Common myeloid progenitor, CD34-positive (primary cell): ENCODE measurements at regions not wholly inside any gene's neighbourhood (a gene's known extent, or its start where the extent isn't known, plus 50 kb on each side); places are given as distances from the start of the nearest gene placed in this dataset.

Source experiments
- CTCF ChIA-PET: fragments of 350-600 bp; sonication (Branson Sonifier 250); formaldehyde crosslinking; loops from one replicate; lab custom pipeline; 2021; ENCODE audit warnings: antibody characterized with exemption; lab: Charles Lee
- POLR2A ChIA-PET: fragments of 350-600 bp; sonication (Branson Sonifier 250); formaldehyde crosslinking; loops from one replicate; lab custom pipeline; 2021; ENCODE audit warnings: antibody characterized with exemption; lab: Charles Lee
- DNase-seq, 3 donors: peaks; one replicate each; pipeline versions ENCODE4 v3.0.0 to v3.0.0-alpha.2; 2013
- H3K27ac ChIP-seq, 2 experiments: 1 replicate in 1 of 2; 2 replicates in 1 of 2; pipeline ENCODE4 v1.7.0; 2013; ENCODE audit warnings: inconsistent platforms in 2 of 2, low read length in 2 of 2, mild to moderate bottlenecking in 2 of 2, low read depth in 1 of 2, moderate library complexity in 1 of 2; ENCODE audit not compliant: severe bottlenecking in 2 of 2, insufficient read depth in 1 of 2, poor library complexity in 1 of 2
- H3K27me3 ChIP-seq, 5 experiments: replicated peaks in 2 of 5; 1 replicate in 3 of 5; 2 replicates in 2 of 5; pipeline versions ENCODE4 v1.6.1 to v1.7.0; 2013; ENCODE audit warnings: low read length in 4 of 5, mild to moderate bottlenecking in 2 of 5, moderate library complexity in 2 of 5, inconsistent platforms in 1 of 5; ENCODE audit not compliant: insufficient read depth in 5 of 5, control insufficient read depth in 4 of 5
- H3K36me3 ChIP-seq, 4 experiments: 1 replicate in 2 of 4; 2 replicates in 2 of 4; pipeline versions ENCODE4 v1.6.1 to v1.7.0; 2013; ENCODE audit warnings: low read length in 3 of 4, control low read depth in 1 of 4, mild to moderate bottlenecking in 1 of 4; ENCODE audit not compliant: control insufficient read depth in 4 of 4, insufficient read depth in 4 of 4
- H3K4me1 ChIP-seq, 4 experiments: 1 replicate in 3 of 4; 2 replicates in 1 of 4; pipeline versions ENCODE4 v1.6.1 to v1.7.1; 2013; ENCODE audit warnings: low read length in 3 of 4, mild to moderate bottlenecking in 3 of 4, control low read depth in 1 of 4, inconsistent platforms in 1 of 4, moderate library complexity in 1 of 4; ENCODE audit not compliant: control insufficient read depth in 4 of 4, insufficient read depth in 4 of 4; ENCODE audit errors: control extremely low read depth in 1 of 4
- H3K4me3 ChIP-seq, 7 experiments: 1 replicate in 4 of 7; 2 replicates in 3 of 7; pipeline versions ENCODE4 v1.5.1 to v1.7.0; 2013; ENCODE audit warnings: mild to moderate bottlenecking in 7 of 7, low read length in 6 of 7, moderate library complexity in 6 of 7, inconsistent platforms in 2 of 7, low read depth in 2 of 7, control low read depth in 1 of 7; ENCODE audit not compliant: insufficient read depth in 4 of 7, control insufficient read depth in 1 of 7; ENCODE audit errors: extremely low read depth in 1 of 7
- H3K9me3 ChIP-seq, 5 experiments: 1 replicate in 4 of 5; 2 replicates in 1 of 5; pipeline versions ENCODE4 v1.6.1 to v1.7.1; 2013; ENCODE audit warnings: low read length in 4 of 5, mild to moderate bottlenecking in 2 of 5, inconsistent platforms in 1 of 5, low read depth in 1 of 5, moderate library complexity in 1 of 5; ENCODE audit not compliant: control insufficient read depth in 4 of 5, insufficient read depth in 2 of 5; ENCODE audit errors: control extremely low read depth in 1 of 5
- WGBS: methylation state at CpG from one replicate; pipeline ENCODE4 v1.1.5; 2013; ENCODE audit not compliant: insufficient coverage; 5-methylcytosine and 5-hydroxymethylcytosine counted together

- WGBS: 20% methylated on average over 1 of the region's 3 CpGs
- Histone ChIP-seq H3K4me3 (no peak overlapping the region), H3K9me3 (peaks cover 0 to 3% (median 0%) of the 10 kb centered on the region in 5 experiments), H3K4me1 (no peaks in the 10 kb centered on the region), H3K27me3 (peaks cover 0 to 5% (median 0%) of the 10 kb centered on the region in 5 experiments), H3K36me3 (no peaks in the 10 kb centered on the region), H3K27ac (no peak overlapping the region)
- ChIA-PET POLR2A (no interaction called here), CTCF (no interaction called here)
- no peak for DNase-seq
Measured at GRCh38 chrX:769796-770195, 139.2 kb downstream of the SHOX start.

GRCh38 chrX:768596-768995, 138.0 kb downstream of the SHOX start:
- Histone ChIP-seq H3K36me3 (no peaks in the 10 kb centered on the region), H3K27me3 (peaks cover 0 to 5% (median 0%) of the 10 kb centered on the region in 5 experiments), H3K4me3 (no peak overlapping the region), H3K4me1 (no peaks in the 10 kb centered on the region), H3K27ac (no peak overlapping the region), H3K9me3 (peaks cover 0 to 3% (median 0%) of the 10 kb centered on the region in 5 experiments)
- CTCF ChIA-PET: no interaction called here
- 96% methylated on average over 4 of the region's 7 CpGs for WGBS
- DNase-seq: no peak
- POLR2A ChIA-PET: no interaction called here

DNA sequence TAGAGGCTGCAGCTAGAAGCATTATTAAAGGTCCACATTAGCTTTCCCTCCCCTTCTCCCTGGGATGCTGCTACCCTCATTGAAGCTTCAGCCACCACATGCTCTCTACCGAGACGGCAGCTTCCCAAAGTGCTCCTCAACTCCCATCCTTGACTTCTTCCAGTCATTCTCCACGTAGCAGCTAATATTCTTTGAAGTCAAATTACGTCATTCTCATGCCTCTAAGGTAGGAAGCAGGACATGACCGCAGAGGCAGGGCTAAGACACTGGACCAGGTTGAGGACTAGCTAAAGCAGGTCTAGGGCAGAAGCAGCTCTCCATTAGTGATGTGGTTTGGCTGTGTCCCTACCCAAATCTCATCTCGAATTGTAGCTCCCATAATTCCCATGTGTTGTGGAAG, 128.3 kb downstream of the SHOX start:
- POLR2A ChIA-PET: no interaction called here
- H3K4me3 ChIP-seq: no peak overlapping the region
- H3K9me3 ChIP-seq: peaks cover 0 to 3% (median 0%) of the 10 kb centered on the region in 5 experiments
- DNase-seq: no peak
- no peak overlapping the region for H3K27ac ChIP-seq
- CTCF ChIA-PET: no interaction called here
- H3K4me1 ChIP-seq: no peaks in the 10 kb centered on the region
- WGBS: 84% methylated on average over 5 of the region's 6 CpGs
- no peaks in the 10 kb centered on the region for H3K36me3 ChIP-seq
- H3K27me3 ChIP-seq: peaks cover 0 to 14% (median 7%) of the 10 kb centered on the region in 5 experiments

DNA sequence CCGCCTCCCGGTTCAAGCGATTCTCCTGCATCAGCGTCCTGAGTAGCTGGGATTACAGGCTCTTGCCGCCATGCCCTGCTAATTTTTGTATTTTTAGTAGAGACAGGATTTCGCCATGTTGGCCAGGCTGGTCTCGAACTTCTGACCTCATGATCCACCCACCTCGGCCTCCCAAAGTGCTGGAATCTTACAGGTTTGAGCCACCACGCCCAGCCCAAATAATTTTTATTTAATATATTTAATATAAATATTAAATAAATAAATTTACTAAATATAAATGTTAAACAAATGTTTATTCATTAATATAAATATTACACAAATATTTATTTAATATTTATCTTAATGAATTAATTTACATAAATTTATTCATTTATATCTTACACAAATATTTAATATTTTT, 120.2 kb downstream of the SHOX start:
- Histone ChIP-seq H3K9me3 (peaks cover 0 to 2% (median 0%) of the 10 kb centered on the region in 5 experiments), H3K4me3 (no peak overlapping the region), H3K4me1 (no peaks in the 10 kb centered on the region), H3K27me3 (peaks cover 0 to 1% (median 0%) of the 10 kb centered on the region in 5 experiments), H3K36me3 (no peaks in the 10 kb centered on the region), H3K27ac (no peak overlapping the region)
- ChIA-PET POLR2A (no interaction called here), CTCF (no interaction called here)
- DNase-seq: no peak
- WGBS: no CpG with 5 or more reads among the region's 9 CpGs

GRCh38 chrX:750263-750662, 119.7 kb downstream of the SHOX start:
- Histone ChIP-seq H3K36me3 (no peaks in the 10 kb centered on the region), H3K9me3 (peaks cover 0 to 2% (median 0%) of the 10 kb centered on the region in 5 experiments), H3K27me3 (peaks cover 0 to 2% (median 0%) of the 10 kb centered on the region in 5 experiments), H3K27ac (no peak overlapping the region), H3K4me1 (no peaks in the 10 kb centered on the region), H3K4me3 (no peak overlapping the region)
- ChIA-PET CTCF (no interaction called here), POLR2A (no interaction called here)
- WGBS: 97% methylated on average over 4 of the region's 5 CpGs
- DNase-seq: peak in 1 of 3 donors; percentile 2

GRCh38 chrX:747176-747575, 116.6 kb downstream of the SHOX start:
- WGBS: 83% methylated on average over 2 of the region's 2 CpGs
- ChIA-PET CTCF (no interaction called here), POLR2A (no interaction called here)
- Histone ChIP-seq H3K4me1 (no peaks in the 10 kb centered on the region), H3K27me3 (peaks cover 0 to 2% (median 0%) of the 10 kb centered on the region in 5 experiments), H3K4me3 (no peak overlapping the region), H3K36me3 (no peaks in the 10 kb centered on the region), H3K9me3 (peaks cover 0 to 2% (median 0%) of the 10 kb centered on the region in 5 experiments), H3K27ac (no peak overlapping the region)
- DNase-seq: no peak

DNA sequence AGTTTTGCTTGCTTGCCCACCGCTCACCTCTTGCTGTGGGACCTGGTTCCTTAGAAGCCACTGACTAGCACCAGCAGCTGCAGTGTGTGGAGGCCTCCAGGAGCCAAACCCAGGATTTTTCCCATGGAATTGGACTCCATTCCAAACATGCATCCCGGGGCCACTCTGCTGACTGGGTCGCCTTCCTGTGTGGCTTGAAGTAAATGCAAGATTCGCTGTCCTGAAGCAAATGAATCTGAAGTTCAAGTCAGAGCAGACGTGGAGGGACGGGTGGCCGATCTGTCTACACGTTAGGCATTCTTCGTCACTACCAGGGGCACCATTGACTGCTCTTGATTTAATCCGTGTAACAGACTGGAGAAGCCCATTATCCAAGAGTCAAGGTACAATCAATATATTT, 109.0 kb downstream of the SHOX start:
- no peaks in the 10 kb centered on the region for H3K9me3 ChIP-seq
- H3K27me3 ChIP-seq: peaks cover 0 to 6% (median 2%) of the 10 kb centered on the region in 5 experiments
- ChIA-PET POLR2A (no interaction called here), CTCF (no interaction called here)
- WGBS: 80% methylated on average over 6 of the region's 10 CpGs
- no peak for DNase-seq
- H3K4me1 ChIP-seq: no peaks in the 10 kb centered on the region
- H3K4me3 ChIP-seq: no peak overlapping the region
- no peak overlapping the region for H3K27ac ChIP-seq
- H3K36me3 ChIP-seq: no peaks in the 10 kb centered on the region
